Heart left ventricle (tissue), 16 donors: ENCODE measurements at regions not wholly inside any gene's neighbourhood (a gene's known extent, or its start where the extent isn't known, plus 50 kb on each side); places are given as distances from the start of the nearest gene placed in this dataset.

Experiments used
- ATAC-seq, 4 donors: fragments of 200-7000 bp; cut with Tn5 transposase; one replicate each; pipeline ENCODE4 v1.9.1; 2020 to 2022; ENCODE audit warnings: moderate library complexity in 4 of 4, mild to moderate bottlenecking in 3 of 4, moderate number of reproducible peaks in 1 of 4
- DNase-seq, 5 donors: peaks; one replicate each; pipeline ENCODE4 v3.0.0-alpha.2; 2020
- H3K27ac ChIP-seq, 12 donors: fragments of 200-600 bp; sonication (generic) in 4 of 12; one replicate each; pipeline versions ENCODE4 v1.5.0 to v1.8.0; 2016 to 2022; ENCODE audit warnings: mild to moderate bottlenecking in 2 of 12
- H3K27me3 ChIP-seq, 9 donors: fragments of 200-600 bp; sonication (generic) in 2 of 9; one replicate each; pipeline versions ENCODE4 v1.5.1 to v1.8.0; 2016 to 2022; ENCODE audit warnings: mild to moderate bottlenecking in 3 of 9
- H3K36me3 ChIP-seq, 9 donors: fragments of 200-600 bp; sonication (generic) in 2 of 9; one replicate each; pipeline versions ENCODE4 v1.5.0 to v1.8.0; 2018 to 2022; ENCODE audit warnings: mild to moderate bottlenecking in 2 of 9
- H3K4me1 ChIP-seq, 12 donors: fragments of 200-600 bp; sonication (generic) in 4 of 12; one replicate each; pipeline versions ENCODE4 v1.5.0 to v1.8.0; 2016 to 2022; ENCODE audit warnings: mild to moderate bottlenecking in 3 of 12
- H3K4me3 ChIP-seq, 12 donors: fragments of 200-600 bp; sonication (generic) in 4 of 12; one replicate each; pipeline versions ENCODE4 v1.5.0 to v1.8.0; 2017 to 2022; ENCODE audit warnings: mild to moderate bottlenecking in 9 of 12, moderate library complexity in 4 of 12
- H3K9me3 ChIP-seq, 12 donors: fragments of 200-600 bp; sonication (generic) in 4 of 12; one replicate each; pipeline versions ENCODE4 v1.5.0 to v1.8.0; 2016 to 2022; ENCODE audit warnings: mild to moderate bottlenecking in 1 of 12
- POLR2A ChIP-seq, 2 donors: fragments of 450-650 bp; IDR thresholded peaks; one replicate each; pipeline ENCODE4 v1.6.1; 2017; ENCODE audit warnings: antibody characterized with exemption in 2 of 2, mild to moderate bottlenecking in 2 of 2, moderate library complexity in 2 of 2
- WGBS, 4 donors: extraction: QIAGEN DNeasy Blood & Tissue Kit in 2 of 4; methylation state at CpG; one replicate each; pipeline versions ENCODE4 v1.1.5 to v1.1.7; 2013 to 2018; 5-methylcytosine and 5-hydroxymethylcytosine counted together
- intact Hi-C, 10 donors: fragments of 100-400 bp; cut with DNase I; formaldehyde crosslinking; loops; one replicate each; pipeline versions ENCODE4 v1.11.1 to v1.14.2; 2022
- TF ChIP-seq, protein P1 (sequence below), 12 donors: fragments of 200-600 bp; sonication (generic) in 4 of 12; IDR thresholded peaks; one replicate each; pipeline versions ENCODE4 v1.5.0 to v1.8.0; 2018 to 2022; ENCODE audit warnings: antibody characterized with exemption in 12 of 12, mild to moderate bottlenecking in 5 of 12
- donor health status: ischemic (EF 13 %, LVEDD 7.1; RV severe dilation, severe dysfunction).
- donor health status: healthy with polysubstance abuse.
- donor health status: DM: no; HTN: yes; CAD: no.
- donor health status: DM: no; HTN: no; CAD: no.
- donor health status: ischemic (EF 25% LVEDD 6.9; RV normal size, moderate dysfunction).
- donor health status: ischemic (EF 25% LVEDD 5.7; RV mildly dilated, moderate dysfunction).
- donor health status: healthy.
- donor health status: DM: yes; HTN: yes; CAD: no.
- donor health status: ischemic (EF 35%, LVEDD 5.7; RV mildly dilated, moderate dysfunction).
- donor health status: nonischemic (EF 11% LVEDD 7.7; RV severe dilation, severe dysfunction).
- donor health status: DM: yes; HTN: yes; CAD: no.
- donor health status: PGD.
- donor health status: ischemic (EF 29% LVEDD 5.4; RV normal size, mild dysfunction).
- donor health status: nonischemic (EF 23%, LVEDD 6.1; RV moderate dilation, normal function).

DNA sequence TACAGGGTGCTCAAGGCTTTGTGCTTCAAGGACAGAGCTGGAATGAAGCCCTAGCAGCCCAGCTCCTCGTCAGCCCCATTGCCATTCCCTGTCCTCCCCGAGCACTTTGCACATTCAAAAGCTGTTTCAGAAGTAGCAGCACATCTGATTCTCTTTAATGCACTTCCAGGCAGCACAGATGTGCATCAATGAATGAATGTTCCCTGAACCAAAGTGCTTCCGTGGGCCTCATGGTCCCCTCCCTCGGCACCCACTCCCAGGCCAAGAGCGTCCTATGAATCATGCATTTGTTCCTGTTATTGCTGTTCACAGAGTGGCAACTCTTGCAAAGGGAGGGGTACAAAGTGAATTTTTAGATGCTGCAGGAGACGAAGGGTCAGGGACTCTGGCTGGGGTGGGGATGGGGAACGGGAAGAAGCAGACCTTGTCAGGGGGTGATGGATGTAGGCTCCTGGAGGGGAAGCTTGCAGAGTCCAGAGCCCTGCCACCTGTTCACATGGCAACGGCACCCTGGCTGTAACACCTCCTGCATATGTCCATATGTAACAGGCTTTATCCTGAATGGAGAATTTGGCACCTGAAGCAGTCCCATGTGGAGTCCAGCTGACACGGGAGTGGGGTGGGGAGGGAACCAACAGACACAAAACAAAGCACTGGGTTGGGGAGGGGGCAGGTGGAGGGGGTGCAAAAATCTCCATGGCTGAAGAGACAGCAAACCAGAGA lies 62.2 kb upstream of the BAIAP2L1 start:
- no peak for ATAC-seq
- Histone ChIP-seq H3K36me3 (no peaks in the 10 kb centered on the region), H3K4me1 (no peaks in the 10 kb centered on the region), H3K27me3 (peaks cover 0 to 20% (median 0%) of the 10 kb centered on the region in 9 donors), H3K27ac (no peak overlapping the region), H3K9me3 (no peaks in the 10 kb centered on the region), H3K4me3 (no peak overlapping the region)
- intact Hi-C loops, result no loop called here
- WGBS, 4 donors, result 60 to 68% (median 64%) methylated on average over 9 of the region's 9 CpGs
- TF ChIP-seq, protein P1, sequence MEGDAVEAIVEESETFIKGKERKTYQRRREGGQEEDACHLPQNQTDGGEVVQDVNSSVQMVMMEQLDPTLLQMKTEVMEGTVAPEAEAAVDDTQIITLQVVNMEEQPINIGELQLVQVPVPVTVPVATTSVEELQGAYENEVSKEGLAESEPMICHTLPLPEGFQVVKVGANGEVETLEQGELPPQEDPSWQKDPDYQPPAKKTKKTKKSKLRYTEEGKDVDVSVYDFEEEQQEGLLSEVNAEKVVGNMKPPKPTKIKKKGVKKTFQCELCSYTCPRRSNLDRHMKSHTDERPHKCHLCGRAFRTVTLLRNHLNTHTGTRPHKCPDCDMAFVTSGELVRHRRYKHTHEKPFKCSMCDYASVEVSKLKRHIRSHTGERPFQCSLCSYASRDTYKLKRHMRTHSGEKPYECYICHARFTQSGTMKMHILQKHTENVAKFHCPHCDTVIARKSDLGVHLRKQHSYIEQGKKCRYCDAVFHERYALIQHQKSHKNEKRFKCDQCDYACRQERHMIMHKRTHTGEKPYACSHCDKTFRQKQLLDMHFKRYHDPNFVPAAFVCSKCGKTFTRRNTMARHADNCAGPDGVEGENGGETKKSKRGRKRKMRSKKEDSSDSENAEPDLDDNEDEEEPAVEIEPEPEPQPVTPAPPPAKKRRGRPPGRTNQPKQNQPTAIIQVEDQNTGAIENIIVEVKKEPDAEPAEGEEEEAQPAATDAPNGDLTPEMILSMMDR (IDR thresholded peaks at IDR 0.05), result no peak
- TF ChIP-seq POLR2A (IDR thresholded peaks at IDR 0.05), result no peak
- no peak for DNase-seq

DNA sequence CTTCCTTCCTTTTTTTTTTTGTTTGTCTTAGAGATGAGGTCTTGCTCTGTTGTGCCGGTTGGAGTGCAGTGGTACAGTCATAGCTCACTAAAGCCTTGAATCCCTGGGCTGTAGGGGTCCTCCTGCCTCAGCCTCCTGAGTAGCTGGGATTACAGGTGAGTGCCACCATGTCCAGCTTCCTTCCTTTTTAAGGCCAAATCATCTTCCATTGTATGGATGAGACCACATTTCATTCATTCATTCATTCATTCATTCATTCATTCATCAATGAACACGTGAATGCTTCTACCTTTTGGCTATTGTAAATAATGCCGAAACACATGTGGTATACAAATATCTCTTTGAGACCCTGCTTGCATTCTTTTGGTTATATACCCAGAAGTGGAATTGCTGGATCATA lies 60.0 kb upstream of the BAIAP2L1 start:
- H3K4me3 ChIP-seq, result no peak overlapping the region
- H3K9me3 ChIP-seq, result no peaks in the 10 kb centered on the region
- no peak overlapping the region for H3K27ac ChIP-seq
- WGBS, 4 donors, result 78 to 82% (median 79%) methylated on average over 3 of the region's 3 CpGs
- intact Hi-C loops, result no loop called here
- no peak for TF ChIP-seq POLR2A (IDR thresholded peaks at IDR 0.05)
- TF ChIP-seq, protein P1 (IDR thresholded peaks at IDR 0.05), result no peak
- peaks cover 0 to 21% (median 0%) of the 10 kb centered on the region in 9 donors for H3K27me3 ChIP-seq
- DNase-seq, result no peak
- H3K4me1 ChIP-seq, result no peaks in the 10 kb centered on the region
- ATAC-seq, result no peak
- no peaks in the 10 kb centered on the region for H3K36me3 ChIP-seq

DNA sequence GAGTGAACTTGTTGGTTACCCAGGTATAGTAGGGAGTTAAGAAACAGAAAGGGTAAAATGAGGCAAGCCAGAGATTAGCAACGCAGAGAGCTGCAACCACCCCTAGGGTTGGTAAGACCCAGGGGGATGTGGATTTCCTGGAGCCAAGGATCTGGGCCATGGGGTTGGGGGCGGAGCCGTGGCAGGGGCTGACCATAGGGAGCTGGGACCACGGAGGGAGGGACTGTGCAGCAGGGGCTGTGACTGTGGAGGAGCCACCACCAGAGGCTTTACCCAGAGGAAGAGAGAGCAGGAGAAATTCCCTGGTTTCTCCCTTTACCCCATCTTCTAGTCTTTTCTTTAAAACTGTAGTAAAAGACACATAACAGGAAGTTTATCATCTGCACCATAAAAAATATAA lies 58.6 kb upstream of the BAIAP2L1 start:
- Histone ChIP-seq H3K27me3 (peaks cover 0 to 21% (median 0%) of the 10 kb centered on the region in 9 donors), H3K4me3 (no peak overlapping the region), H3K9me3 (no peaks in the 10 kb centered on the region), H3K4me1 (no peaks in the 10 kb centered on the region), H3K36me3 (no peaks in the 10 kb centered on the region), H3K27ac (no peak overlapping the region)
- TF ChIP-seq, protein P1 (IDR thresholded peaks at IDR 0.05), result no peak
- TF ChIP-seq POLR2A (IDR thresholded peaks at IDR 0.05), result no peak
- ATAC-seq (no peak), DNase-seq (no peak)
- intact Hi-C loops, result no loop called here
- WGBS, 4 donors, result 51 to 62% (median 54%) methylated on average over 4 of the region's 4 CpGs

DNA sequence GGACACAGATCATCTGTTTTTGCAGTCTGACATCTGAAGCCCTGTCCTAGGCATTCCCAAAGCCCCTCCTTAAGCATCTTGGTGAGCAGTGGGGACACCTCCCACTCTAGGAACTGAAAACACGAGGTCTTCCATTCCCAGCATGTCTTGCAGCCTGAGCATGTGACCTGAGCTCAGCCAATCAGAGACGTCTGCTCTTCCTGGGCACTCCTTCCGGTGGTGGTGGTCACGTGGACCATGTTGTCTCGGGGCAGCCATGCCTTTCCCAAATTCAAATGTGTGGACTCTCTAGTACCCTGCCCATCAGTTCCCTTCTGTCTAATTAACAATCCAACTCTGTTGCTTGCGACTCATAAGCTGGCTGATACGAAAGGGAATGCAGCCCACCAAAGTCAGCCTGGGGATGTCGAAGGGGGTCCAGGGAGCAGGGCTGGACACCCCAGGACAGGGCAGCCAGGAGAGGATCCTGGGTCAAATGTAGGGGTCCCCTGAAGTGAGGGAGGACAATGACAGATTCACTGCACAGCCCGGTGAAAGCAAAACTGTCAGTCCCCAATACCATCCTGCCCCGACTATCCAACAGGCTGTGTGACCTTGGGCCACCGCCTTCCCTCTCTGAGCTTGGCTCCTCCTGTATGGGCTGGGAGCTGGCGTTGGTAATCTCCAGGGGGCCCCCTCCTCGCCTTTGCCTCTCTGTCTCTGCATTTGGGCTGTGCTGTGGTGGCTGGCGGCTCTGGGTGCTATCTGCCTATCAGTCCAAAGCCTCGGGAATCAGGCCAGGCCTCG lies 57.4 kb upstream of the BAIAP2L1 start:
- TF ChIP-seq POLR2A (IDR thresholded peaks at IDR 0.05), result no peak
- TF ChIP-seq, protein P1 (IDR thresholded peaks at IDR 0.05), result no peak
- intact Hi-C loops, result no loop called here
- WGBS, 4 donors, result 74 to 81% (median 78%) methylated on average over 15 to 16 of the region's 16 CpGs

More for the DNA sequence above, 57.4 kb upstream of the BAIAP2L1 start:
- Histone ChIP-seq H3K9me3 (no peaks in the 10 kb centered on the region), H3K4me1 (no peaks in the 10 kb centered on the region), H3K27ac (no peak overlapping the region), H3K27me3 (peaks cover 0 to 21% (median 0%) of the 10 kb centered on the region in 9 donors), H3K4me3 (no peak overlapping the region), H3K36me3 (no peaks in the 10 kb centered on the region)
- ATAC-seq (no peak), DNase-seq (no peak)
